ENCODE measurements at regions not wholly inside any gene's neighbourhood (a gene's known extent, or its start where the extent isn't known, plus 50 kb on each side); places are given as distances from the start of the nearest gene placed in this dataset.

- no peak overlapping the region for H3K4me3 ChIP-seq
- peaks cover 0 to 3% of the 10 kb centered on the region in 2 experiments; a peak in 2 of 4 replicates for H3K27me3 ChIP-seq (replicated peaks in 1 of 2; ENCODE audit: control insufficient read depth in 2 of 2, insufficient read depth in 2 of 2, low read length in 1 of 2)
- H3K79me2 ChIP-seq (ENCODE audit: control insufficient read depth, insufficient read depth, low read length), result no peaks in the 10 kb centered on the region
- intact Hi-C loops (cut with micrococcal nuclease; ENCODE audit: unreplicated experiment) (no loop called here), in situ Hi-C loops (cut with MboI) (no loop called here)
- FAIRE-seq (no peak), ATAC-seq (no peak), DNase-seq (ENCODE audit: low read depth, low spot score) (no peak)
- no peak overlapping the region for H3K9ac ChIP-seq (ENCODE audit: control insufficient read depth, insufficient read depth, low read length)
- ChIA-PET SMC1A (ENCODE audit: uncharacterized antibody, unreplicated experiment) (no interaction called here), CTCF (no interaction called here), POLR2A (no interaction called here), RAD21 (ENCODE audit: unreplicated experiment) (no interaction called here)
- H4K20me1 ChIP-seq (ENCODE audit: control insufficient read depth, insufficient read depth), result no peaks in the 10 kb centered on the region
- BruUV-seq (replicated peaks), result no TSS peak
- no peaks in the 10 kb centered on the region for H3K36me3 ChIP-seq (ENCODE audit: control insufficient read depth in 2 of 2, insufficient read depth in 2 of 2, low read length in 1 of 2)
- TF ChIP-seq MAX (IDR thresholded peaks at IDR 0.05; ENCODE audit: low read depth, low read length) (no peak), NFYA (IDR thresholded peaks at IDR 0.05; ENCODE audit: borderline replicate concordance, low read depth, low read length) (no peak), ZBTB33 (IDR thresholded peaks at IDR 0.05) (no peak), BACH1 (IDR thresholded peaks at IDR 0.05; ENCODE audit: borderline replicate concordance) (no peak), IRF4 (IDR thresholded peaks at IDR 0.05; ENCODE audit: low read depth, low read length) (no peak), ZNF274 (IDR thresholded peaks at IDR 0.05; ENCODE audit: insufficient read depth, insufficient read length) (no peak), NFIC (IDR thresholded peaks at IDR 0.05; ENCODE audit: low read depth, low read length) (no peak), ZZZ3 (IDR thresholded peaks at IDR 0.05; ENCODE audit: control insufficient read depth, insufficient read length, low read depth) (no peak), SRF (IDR thresholded peaks at IDR 0.05; ENCODE audit: low read depth in 2 of 2, low read length in 2 of 2) (no peak)
- H3K4me2 ChIP-seq (ENCODE audit: control insufficient read depth, insufficient read depth), result no peak overlapping the region
- no peaks in the 10 kb centered on the region for H3K9me3 ChIP-seq (replicated peaks; ENCODE audit: control insufficient read depth, insufficient read depth, low read length)
- no peak overlapping the region for H3K27ac ChIP-seq (ENCODE audit: control insufficient read depth, insufficient read depth)
- no peak overlapping the region for H2AFZ ChIP-seq (ENCODE audit: control insufficient read depth, low read depth, low read length)
- 6% methylated on average over 5 of the region's 5 CpGs for WGBS (ENCODE audit: insufficient coverage, insufficient replicate concordance, low lambda C conversion rate, missing lambda C conversion rate)
- H3K4me1 ChIP-seq (ENCODE audit: control insufficient read depth, insufficient read depth, low read length), result no peaks in the 10 kb centered on the region
Observed at GRCh38 chr4:10272511-10272910, 155.9 kb upstream of the WDR1 start.
